ENCODE measurements at regions not wholly inside any gene's neighbourhood (a gene's known extent, or its start where the extent isn't known, plus 50 kb on each side); places are given as distances from the start of the nearest gene placed in this dataset.

DNA sequence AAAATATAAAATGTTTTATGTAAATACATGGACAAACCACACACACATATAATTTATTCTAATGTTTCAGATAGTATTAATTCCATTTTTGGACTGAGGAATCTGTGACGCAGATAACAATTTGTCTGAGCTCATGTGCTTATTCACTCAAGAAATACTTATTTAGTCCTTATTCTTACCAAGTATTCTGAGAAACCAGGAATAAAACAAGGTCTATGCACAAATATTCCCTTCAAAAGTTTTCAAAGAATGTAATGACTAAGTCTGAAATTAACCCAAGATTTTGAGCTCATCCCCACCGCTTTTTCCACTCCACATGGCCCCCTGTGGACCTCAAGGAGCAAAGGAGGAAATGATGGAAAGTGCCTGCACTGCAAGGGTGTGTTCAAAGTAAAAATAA, 1022.3 kb downstream of the EFNA5 start:
- Histone ChIP-seq H3K4me2 (ENCODE audit: insufficient read depth, insufficient read length, low read length) (no peak overlapping the region), H4K20me1 (ENCODE audit: control insufficient read depth, insufficient read depth, insufficient read length) (no peaks in the 10 kb centered on the region), H3K23me2 (ENCODE audit: insufficient read length, low read depth, low read length, poor library complexity, severe bottlenecking) (no peaks in the 10 kb centered on the region), H2BK20ac (ENCODE audit: low read depth, low read length, poor library complexity, severe bottlenecking) (no peak overlapping the region), H4K91ac (ENCODE audit: insufficient read length, low read depth, low read length) (no peak overlapping the region), H3K27ac (ENCODE audit: insufficient read length, low read depth, low read length) (no peak overlapping the region), H3K4me1 (ENCODE audit: insufficient read depth, low read length) (no peaks in the 10 kb centered on the region), H3K27me3 (ENCODE audit: insufficient read depth, low read length) (no peaks in the 10 kb centered on the region), H3K4ac (ENCODE audit: low read depth, low read length) (no peak overlapping the region), H3K9ac (ENCODE audit: extremely low read depth, insufficient read length, low read length) (no peak overlapping the region), H2BK5ac (ENCODE audit: insufficient read length, low read length) (no peak overlapping the region), H2AFZ (ENCODE audit: low read length) (no peak overlapping the region), H2AK5ac (ENCODE audit: insufficient read length, low read length) (no peak overlapping the region), H3K56ac (ENCODE audit: insufficient read length, low read depth, low read length) (no peak overlapping the region), H2BK120ac (ENCODE audit: low read depth, low read length, poor library complexity, severe bottlenecking) (no peak overlapping the region), H3K9me3 (ENCODE audit: control insufficient read depth, low read depth, low read length) (no peaks in the 10 kb centered on the region), H3K14ac (ENCODE audit: insufficient read depth, low read length) (no peak overlapping the region), H3T11ph (ENCODE audit: low read length) (no peak overlapping the region), H2BK12ac (ENCODE audit: insufficient read length, low read depth, low read length) (no peak overlapping the region), H2BK15ac (ENCODE audit: low read depth, low read length) (no peak overlapping the region), H3K18ac (ENCODE audit: insufficient read length, low read depth, low read length) (no peak overlapping the region), H3K23ac (ENCODE audit: insufficient read length, low read depth, low read length) (no peak overlapping the region), H3K79me1 (ENCODE audit: insufficient read depth, low read depth, low read length, poor library complexity, severe bottlenecking) (no peaks in the 10 kb centered on the region), H4K8ac (replicated peaks; ENCODE audit: insufficient read length, low read depth, low read length) (no peak overlapping the region), H3K79me2 (ENCODE audit: insufficient read depth, low read length) (no peaks in the 10 kb centered on the region), H4K5ac (ENCODE audit: insufficient read length, low read depth, low read length) (no peak overlapping the region)
- Mint-ChIP-seq H3K36me3 (ENCODE audit: insufficient read depth in 1 of 3, low read depth in 3 of 3) (peaks cover 0 to 10% (median under 1%) of the 10 kb centered on the region in 3 experiments; a peak in 4 of 7 replicates), H3K27ac (no peak overlapping the region), H3K4me1 (no peaks in the 10 kb centered on the region), H3K27me3 (ENCODE audit: low read depth) (no peaks in the 10 kb centered on the region), H3K9me3 (peaks cover 11 to 12% of the 10 kb centered on the region in 2 experiments; a peak in 4 of 5 replicates), H3K4me3 (no peak overlapping the region)
- TF ChIP-seq, protein P1, sequence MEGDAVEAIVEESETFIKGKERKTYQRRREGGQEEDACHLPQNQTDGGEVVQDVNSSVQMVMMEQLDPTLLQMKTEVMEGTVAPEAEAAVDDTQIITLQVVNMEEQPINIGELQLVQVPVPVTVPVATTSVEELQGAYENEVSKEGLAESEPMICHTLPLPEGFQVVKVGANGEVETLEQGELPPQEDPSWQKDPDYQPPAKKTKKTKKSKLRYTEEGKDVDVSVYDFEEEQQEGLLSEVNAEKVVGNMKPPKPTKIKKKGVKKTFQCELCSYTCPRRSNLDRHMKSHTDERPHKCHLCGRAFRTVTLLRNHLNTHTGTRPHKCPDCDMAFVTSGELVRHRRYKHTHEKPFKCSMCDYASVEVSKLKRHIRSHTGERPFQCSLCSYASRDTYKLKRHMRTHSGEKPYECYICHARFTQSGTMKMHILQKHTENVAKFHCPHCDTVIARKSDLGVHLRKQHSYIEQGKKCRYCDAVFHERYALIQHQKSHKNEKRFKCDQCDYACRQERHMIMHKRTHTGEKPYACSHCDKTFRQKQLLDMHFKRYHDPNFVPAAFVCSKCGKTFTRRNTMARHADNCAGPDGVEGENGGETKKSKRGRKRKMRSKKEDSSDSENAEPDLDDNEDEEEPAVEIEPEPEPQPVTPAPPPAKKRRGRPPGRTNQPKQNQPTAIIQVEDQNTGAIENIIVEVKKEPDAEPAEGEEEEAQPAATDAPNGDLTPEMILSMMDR (conservative IDR thresholded peaks at IDR 0.05) = no peak
- no CpG with 5 or more reads among the region's 2 CpGs for WGBS (ENCODE audit: extremely low coverage, insufficient read length, low lambda C conversion rate)
- no peak for DNase-seq
